K562 (cell line): ENCODE measurements at regions not wholly inside any gene's neighbourhood (a gene's known extent, or its start where the extent isn't known, plus 50 kb on each side); places are given as distances from the start of the nearest gene placed in this dataset.

Source experiments
- ATAC-seq: fragments of 200-7000 bp; cut with Tn5 transposase; 3 replicates; pipeline ENCODE4 v1.9.1; 2020; ENCODE audit warnings: moderate library complexity
- BruUV-seq: library from RNA; stranded (reverse); fragments of 400-500 nt; replicated peaks from 2 replicates; lab custom pipeline; 2021; lab: Mats Ljungman, UMichigan
- CTCF ChIA-PET: fragments of 300-600 bp; formaldehyde crosslinking; extraction: SDS; loops from one replicate; lab custom pipeline; 2021; ENCODE audit warnings: low intra/inter-chr PET ratio; lab: Yijun Ruan, JAX
- POLR2A ChIA-PET: fragments of 300-600, 350-650 bp; sonication (Branson Sonifier 250); formaldehyde crosslinking; extraction: SDS; loops from one replicate; lab custom pipeline; 2021; ENCODE audit warnings: antibody characterized with exemption, inconsistent platforms; lab: Yijun Ruan, JAX
- DNase-seq, 4 experiments: peaks; one replicate each; pipeline versions ENCODE4 v3.0.0 to v3.0.0-alpha.2; 2011 to 2018; ENCODE audit warnings: low spot score in 3 of 4, mixed read lengths in 3 of 4; ENCODE audit errors: extremely low read depth in 1 of 4
- FAIRE-seq: peaks from 2 replicates; lab custom pipeline; 2011; peaks lifted over from hg19 to GRCh38; lab: Jason Lieb, UNC
- H2AFZ ChIP-seq: 2 replicates; pipeline ENCODE4 v1.6.0; 2011; ENCODE audit warnings: low read depth, low read length, control low read depth, inconsistent platforms
- H3K27ac ChIP-seq: fragments of 200-600 bp; 3 replicates; pipeline ENCODE4 v1.8.0; 2011; ENCODE audit warnings: low read depth, mild to moderate bottlenecking, control low read depth, inconsistent platforms, low read length, moderate library complexity, mixed read lengths; ENCODE audit errors: extremely low read depth
- H3K27me3 ChIP-seq, 2 experiments: fragments of 300-600 bp in 1 of 2; 2 replicates in 1 of 2; 3 replicates in 1 of 2; pipeline versions ENCODE4 v1.6.0 to v1.8.0; 2011; ENCODE audit warnings: inconsistent platforms in 2 of 2, low read length in 2 of 2, mild to moderate bottlenecking in 1 of 2, mixed read lengths in 1 of 2, moderate library complexity in 1 of 2; ENCODE audit not compliant: control insufficient read depth in 2 of 2, insufficient read depth in 2 of 2
- H3K36me3 ChIP-seq: fragments of 300-600 bp; 3 replicates; pipeline ENCODE4 v1.8.0; 2011; ENCODE audit warnings: mild to moderate bottlenecking, low read length, inconsistent platforms; ENCODE audit not compliant: control insufficient read depth, insufficient read depth
- H3K4me1 ChIP-seq, 2 experiments: fragments of 200-600 bp in 1 of 2; replicated peaks in 1 of 2; 2 replicates in 1 of 2; 3 replicates in 1 of 2; pipeline versions ENCODE4 v1.5.1 to v1.8.0; 2011; ENCODE audit warnings: inconsistent platforms in 2 of 2, low read length in 2 of 2, mild to moderate bottlenecking in 1 of 2, mixed read lengths in 1 of 2, moderate library complexity in 1 of 2; ENCODE audit not compliant: control insufficient read depth in 2 of 2, insufficient read depth in 2 of 2
- H3K4me2 ChIP-seq: 2 replicates; pipeline ENCODE4 v1.6.1; 2011; ENCODE audit warnings: low read length, control low read depth, inconsistent platforms, mixed read lengths; ENCODE audit not compliant: insufficient read depth
- H3K4me3 ChIP-seq: fragments of 200-600 bp; sonication (generic), shearing (Covaris generic); 2 replicates; pipeline ENCODE4 v1.5.1; 2016; ENCODE audit warnings: control low read depth, inconsistent platforms
- H3K79me2 ChIP-seq: fragments of 200-600 bp; 3 replicates; pipeline ENCODE4 v1.8.0; 2011; ENCODE audit warnings: low read length, inconsistent platforms; ENCODE audit not compliant: control insufficient read depth, insufficient read depth
- H3K9ac ChIP-seq, 2 experiments: 2 replicates each; pipeline versions ENCODE4 v1.6.0 to v1.6.1; 2011; ENCODE audit warnings: low read depth in 2 of 2, low read length in 2 of 2, control low read depth in 1 of 2, inconsistent platforms in 1 of 2, mild to moderate bottlenecking in 1 of 2, mixed read lengths in 1 of 2; ENCODE audit not compliant: insufficient read depth in 1 of 2
- H3K9me1 ChIP-seq: one replicate; pipeline ENCODE4 v1.6.0; 2011; ENCODE audit warnings: inconsistent platforms, mild to moderate bottlenecking, low read length, moderate library complexity; ENCODE audit not compliant: control insufficient read depth, insufficient read depth
- H3K9me3 ChIP-seq: replicated peaks from 2 replicates; pipeline ENCODE4 v1.5.1; 2011; ENCODE audit warnings: low read depth, low read length, inconsistent platforms; ENCODE audit not compliant: control insufficient read depth, insufficient read depth
- H4K20me1 ChIP-seq: replicated peaks from 2 replicates; pipeline ENCODE4 v1.6.1; 2011; ENCODE audit warnings: low read length, inconsistent platforms, mixed read lengths; ENCODE audit not compliant: control insufficient read depth, insufficient read depth
- CBX3 ChIP-seq, 2 experiments: IDR thresholded peaks; 1 replicate in 1 of 2; 2 replicates in 1 of 2; pipeline ENCODE4 v1.6.1; 2012; ENCODE audit warnings: inconsistent platforms in 2 of 2, low read length in 2 of 2, borderline replicate concordance in 1 of 2, control low read depth in 1 of 2
- CBX5 ChIP-seq: IDR thresholded peaks from 2 replicates; pipeline ENCODE4 v1.6.1; 2014; ENCODE audit warnings: low read depth, borderline replicate concordance
- CXXC5 ChIP-seq: fragments of 250-450 bp; sonication (Bioruptor Pico); IDR thresholded peaks from 2 replicates; pipeline ENCODE4 v1.8.0; 2022; ENCODE audit warnings: inconsistent platforms, mild to moderate bottlenecking, moderate library complexity
- DPF2 ChIP-seq: fragments of 450-650 bp; IDR thresholded peaks from 2 replicates; pipeline ENCODE4 v1.6.1; 2016
- HINFP ChIP-seq: fragments of 450-650 bp; conservative IDR thresholded peaks from 2 replicates; pipeline ENCODE4 v1.6.1; 2016; ENCODE audit warnings: missing genetic modification characterization, low read depth, mild to moderate bottlenecking, control low read depth, missing compliant biosample characterization
- HIVEP1 ChIP-seq: fragments of 250-450 bp; sonication (Bioruptor Pico); IDR thresholded peaks from 2 replicates; pipeline ENCODE4 v1.4.0; 2020; ENCODE audit warnings: mild to moderate bottlenecking
- KAT8 ChIP-seq: fragments of 450-650 bp; IDR thresholded peaks from 2 replicates; pipeline ENCODE4 v1.6.1; 2016; ENCODE audit warnings: low read depth, mild to moderate bottlenecking
- MED1 ChIP-seq: sonication (generic); formaldehyde crosslinking; IDR thresholded peaks from 2 replicates; pipeline ENCODE4 v1.8.1; 2023; ENCODE audit warnings: missing genetic modification reagents, borderline replicate concordance
- NFIX ChIP-seq: fragments of 250-450 bp; sonication (Bioruptor Pico); IDR thresholded peaks from 2 replicates; pipeline ENCODE4 v1.4.0; 2020; ENCODE audit warnings: low read depth, mild to moderate bottlenecking, moderate library complexity
- PKNOX1 ChIP-seq: fragments of 450-650 bp; IDR thresholded peaks from 2 replicates; pipeline ENCODE4 v1.6.1; 2016
- SIN3B ChIP-seq: fragments of 450-650 bp; IDR thresholded peaks from 2 replicates; pipeline ENCODE4 v1.6.1; 2017; ENCODE audit warnings: low read depth, mild to moderate bottlenecking, moderate library complexity
- TCF7 ChIP-seq: sonication (generic); IDR thresholded peaks from 2 replicates; pipeline ENCODE4 v1.6.1; 2016; ENCODE audit warnings: antibody characterized with exemption, borderline replicate concordance
- ZBED1 ChIP-seq: IDR thresholded peaks from 2 replicates; pipeline ENCODE4 v1.6.1; 2014
- ZNF311 ChIP-seq: fragments of 250-450 bp; sonication (Bioruptor Pico); IDR thresholded peaks from 2 replicates; pipeline ENCODE4 v1.4.0; 2020; ENCODE audit warnings: mild to moderate bottlenecking, moderate library complexity
- ZNF551 ChIP-seq: fragments of 250-450 bp; sonication (Bioruptor Pico); IDR thresholded peaks from 2 replicates; pipeline ENCODE4 v1.5.0; 2021; ENCODE audit warnings: mild to moderate bottlenecking, moderate library complexity
- ZNF655 ChIP-seq: fragments of 250-450 bp; sonication (Bioruptor Pico); IDR thresholded peaks from 2 replicates; pipeline ENCODE4 v1.5.0; 2021
- ZNF707 ChIP-seq: fragments of 250-450 bp; sonication (Bioruptor Pico); conservative IDR thresholded peaks from 2 replicates; pipeline ENCODE4 v1.8.0; 2022; ENCODE audit warnings: inconsistent platforms, mild to moderate bottlenecking, moderate library complexity
- ZNF717 ChIP-seq: fragments of 250-450 bp; sonication (Bioruptor Pico); IDR thresholded peaks from 2 replicates; pipeline ENCODE4 v1.5.0; 2021
- WGBS: fragments of 100-300 bp; shearing (Covaris generic); methylation state at CpG from one replicate; pipeline ENCODE4 v1.1.6; 2016; ENCODE audit warnings: low coverage, mixed read lengths; ENCODE audit not compliant: insufficient coverage; ENCODE audit errors: missing lambda C conversion rate; 5-methylcytosine and 5-hydroxymethylcytosine counted together
- in situ Hi-C: fragments of 300-500 bp; cut with MboI; formaldehyde crosslinking; loops from 4 replicates; pipeline ENCODE4 v1.15.0; 2018; ENCODE audit warnings: inconsistent platforms, mixed read lengths
- intact Hi-C: fragments of 100-400 bp; cut with micrococcal nuclease; formaldehyde crosslinking; loops from 2 replicates; pipeline ENCODE4 v1.14.2; 2022

- TF ChIP-seq CXXC5 (no peak), HIVEP1 (no peak), MED1 (CRISPR knock-in tag) (no peak), KAT8 (no peak), CBX3 (IDR thresholded peaks at IDR 0.05; ENCODE audit: borderline replicate concordance in 1 of 2, low read length in 2 of 2) (no peak), TCF7 (no peak), HINFP (tag) (no peak), ZBED1 (no peak), ZNF717 (no peak), PKNOX1 (no peak), SIN3B (no peak), ZNF311 (no peak), ZNF655 (CRISPR knock-in tag) (no peak), CBX5 (no peak), DPF2 (no peak), ZNF551 (CRISPR knock-in tag) (no peak), ZNF707 (CRISPR knock-in tag) (no peak), NFIX (CRISPR knock-in tag) (no peak)
- TF ChIP-seq, all 486 proteins: peak for 0
- 0% methylated on average over 1 of the region's 1 CpG for WGBS
- BruUV-seq: no TSS peak
- Histone ChIP-seq H3K9me3 (no peaks in the 10 kb centered on the region), H3K27ac (no peak overlapping the region), H3K79me2 (no peaks in the 10 kb centered on the region), H3K4me1 (no peaks in the 10 kb centered on the region), H3K4me3 (no peak overlapping the region), H4K20me1 (no peaks in the 10 kb centered on the region), H3K9ac (no peak overlapping the region), H3K4me2 (no peak overlapping the region), H2AFZ (no peak overlapping the region), H3K9me1 (no peaks in the 10 kb centered on the region), H3K36me3 (no peaks in the 10 kb centered on the region), H3K27me3 (no peaks in the 10 kb centered on the region)
- POLR2A ChIA-PET: no interaction called here
- no peak for ATAC-seq
- in situ Hi-C loops: no loop called here
- CTCF ChIA-PET: no interaction called here
- intact Hi-C loops: no loop called here
- no peak for DNase-seq
- FAIRE-seq: no peak
These were observed 426.1 kb upstream of the FAM98A start for GRCh38 chr2:34025196-34025595.
